A673 (cell line): ENCODE measurements at regions not wholly inside any gene's neighbourhood (a gene's known extent, or its start where the extent isn't known, plus 50 kb on each side); places are given as distances from the start of the nearest gene placed in this dataset.
A peak's percentile ranks its signal among the peaks of the same experiment; 100 is the strongest.

Experiments used
- BruUV-seq: library from RNA; stranded (reverse); fragments of 400-500 nt; replicated peaks from 2 replicates; lab custom pipeline; 2021; lab: Mats Ljungman, UMichigan
- CTCF ChIA-PET: fragments of 300-600 bp; sonication (Branson Sonifier 250); formaldehyde crosslinking; loops from one replicate; lab custom pipeline; 2022; ENCODE audit warnings: antibody characterized with exemption; lab: Charles Lee
- POLR2A ChIA-PET: fragments of 300-600 bp; sonication (Branson Sonifier 250); formaldehyde crosslinking; loops from one replicate; lab custom pipeline; 2022; ENCODE audit warnings: antibody characterized with exemption; ENCODE audit not compliant: low non-redundant PET; lab: Charles Lee
- DNase-seq: peaks from one replicate; pipeline ENCODE4 v3.0.0-alpha.2; 2015; ENCODE audit warnings: low spot score
- H3K27ac ChIP-seq: fragments of 200-600 bp; sonication (generic); 2 replicates; pipeline ENCODE4 v1.5.1; 2016; ENCODE audit warnings: mixed run types, low read depth, mild to moderate bottlenecking, mixed read lengths, antibody characterized with exemption, low read length; ENCODE audit not compliant: poor library complexity, severe bottlenecking
- H3K27me3 ChIP-seq: fragments of 200-600 bp; sonication (generic); replicated peaks from 2 replicates; pipeline ENCODE4 v1.6.1; 2017; ENCODE audit warnings: mixed run types, low read depth, mild to moderate bottlenecking, mixed read lengths, antibody characterized with exemption, low read length; ENCODE audit not compliant: insufficient read depth, poor library complexity
- H3K36me3 ChIP-seq: fragments of 200-600 bp; sonication (generic); 2 replicates; pipeline ENCODE4 v1.6.1; 2016; ENCODE audit warnings: mixed run types, mild to moderate bottlenecking, mixed read lengths, antibody characterized with exemption, low read length; ENCODE audit not compliant: insufficient read depth, poor library complexity, severe bottlenecking
- H3K4me1 ChIP-seq: fragments of 200-600 bp; sonication (generic); 2 replicates; pipeline ENCODE4 v1.6.1; 2017; ENCODE audit warnings: mixed run types, mild to moderate bottlenecking, mixed read lengths, antibody characterized with exemption, low read length; ENCODE audit not compliant: insufficient read depth, poor library complexity, severe bottlenecking
- H3K4me3 ChIP-seq: fragments of 200-600 bp; sonication (generic); 2 replicates; pipeline ENCODE4 v1.5.1; 2016; ENCODE audit warnings: low read depth, mixed run types, mild to moderate bottlenecking, mixed read lengths, low read length; ENCODE audit not compliant: poor library complexity, severe bottlenecking
- H3K9me3 ChIP-seq: fragments of 200-600 bp; sonication (generic); 2 replicates; pipeline ENCODE4 v1.6.1; 2016; ENCODE audit warnings: mixed run types, low read depth, mild to moderate bottlenecking, mixed read lengths, antibody characterized with exemption, low read length; ENCODE audit not compliant: poor library complexity, severe bottlenecking
- EZH2 ChIP-seq: fragments of 200-600 bp; sonication (generic); IDR thresholded peaks from 2 replicates; pipeline ENCODE4 v1.6.1; 2017; ENCODE audit warnings: borderline replicate concordance, low read depth, mild to moderate bottlenecking, mixed read lengths, antibody characterized with exemption, low read length; ENCODE audit not compliant: poor library complexity, severe bottlenecking
- intact Hi-C: fragments of 100-400 bp; cut with micrococcal nuclease; formaldehyde crosslinking; loops from one replicate; pipeline ENCODE4 v1.10.0; 2022; ENCODE audit not compliant: unreplicated experiment
- TF ChIP-seq, protein P1 (sequence below): fragments of 300-800, 200-600 bp; sonication (generic); conservative IDR thresholded peaks from 2 replicates; pipeline ENCODE4 v1.5.1; 2017; ENCODE audit warnings: low read depth, mild to moderate bottlenecking, antibody characterized with exemption, low read length, moderate library complexity, mixed read lengths

DNA sequence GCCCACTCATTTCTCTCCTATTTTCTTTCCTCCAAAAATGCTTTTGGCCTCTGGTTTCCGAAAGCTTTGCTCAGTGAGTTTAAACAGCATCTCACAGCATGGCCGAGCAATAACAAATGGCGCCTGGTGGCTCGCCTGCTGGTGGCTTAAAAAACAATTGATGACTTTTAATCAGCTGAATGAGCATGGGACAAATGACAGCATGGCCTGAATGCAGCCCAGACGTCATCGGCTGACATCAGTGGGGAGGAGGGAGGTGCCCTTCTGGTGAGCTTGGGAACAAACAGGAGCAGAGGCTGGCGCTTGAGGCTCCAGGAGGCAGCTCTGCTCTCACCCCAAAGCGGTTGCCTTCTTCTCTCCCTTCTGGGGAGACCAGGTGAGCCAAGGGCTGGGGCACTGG lies 286.4 kb downstream of the BCOR start:
- no peak for TF ChIP-seq EZH2
- TF ChIP-seq, protein P1, sequence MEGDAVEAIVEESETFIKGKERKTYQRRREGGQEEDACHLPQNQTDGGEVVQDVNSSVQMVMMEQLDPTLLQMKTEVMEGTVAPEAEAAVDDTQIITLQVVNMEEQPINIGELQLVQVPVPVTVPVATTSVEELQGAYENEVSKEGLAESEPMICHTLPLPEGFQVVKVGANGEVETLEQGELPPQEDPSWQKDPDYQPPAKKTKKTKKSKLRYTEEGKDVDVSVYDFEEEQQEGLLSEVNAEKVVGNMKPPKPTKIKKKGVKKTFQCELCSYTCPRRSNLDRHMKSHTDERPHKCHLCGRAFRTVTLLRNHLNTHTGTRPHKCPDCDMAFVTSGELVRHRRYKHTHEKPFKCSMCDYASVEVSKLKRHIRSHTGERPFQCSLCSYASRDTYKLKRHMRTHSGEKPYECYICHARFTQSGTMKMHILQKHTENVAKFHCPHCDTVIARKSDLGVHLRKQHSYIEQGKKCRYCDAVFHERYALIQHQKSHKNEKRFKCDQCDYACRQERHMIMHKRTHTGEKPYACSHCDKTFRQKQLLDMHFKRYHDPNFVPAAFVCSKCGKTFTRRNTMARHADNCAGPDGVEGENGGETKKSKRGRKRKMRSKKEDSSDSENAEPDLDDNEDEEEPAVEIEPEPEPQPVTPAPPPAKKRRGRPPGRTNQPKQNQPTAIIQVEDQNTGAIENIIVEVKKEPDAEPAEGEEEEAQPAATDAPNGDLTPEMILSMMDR, result no peak

DNA sequence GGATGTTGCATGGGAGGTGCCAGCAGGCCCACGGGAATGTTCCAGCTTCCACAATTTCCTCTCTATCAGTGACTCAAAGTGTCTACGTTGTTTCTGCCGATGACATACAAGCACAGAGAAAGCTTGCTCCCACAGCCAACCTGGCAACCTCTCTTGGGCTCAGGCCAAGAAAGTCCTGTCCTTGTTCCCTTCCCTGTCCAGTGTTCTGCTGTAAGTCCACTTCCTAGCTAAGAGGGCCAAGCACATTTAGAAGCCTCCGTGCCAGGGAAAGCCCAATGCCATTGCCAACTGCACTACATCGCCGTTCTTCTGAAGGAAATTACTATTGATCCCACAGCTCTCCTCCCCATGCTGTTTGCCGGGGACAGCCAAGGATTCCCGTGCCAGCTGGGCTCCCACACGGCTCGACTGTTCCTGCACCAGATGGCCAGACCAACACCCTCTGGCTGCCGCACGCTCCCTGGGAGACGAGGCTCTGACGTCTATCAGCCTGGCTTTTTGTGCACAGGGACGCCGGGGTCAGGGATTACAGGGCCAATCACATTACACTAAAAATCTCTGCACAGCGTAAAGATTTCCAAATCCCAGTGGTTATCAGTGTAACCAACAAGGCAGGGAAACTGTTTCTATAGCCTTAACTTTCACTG lies 284.0 kb downstream of the BCOR start:
- intact Hi-C loops, result loop anchor here (10.0 kb wide), 2 partner anchors 361 to 451 kb away; no protein-coding TSS in a partner anchor
- TF ChIP-seq, protein P1, result no peak
- TF ChIP-seq EZH2, result no peak
- Histone ChIP-seq H3K4me3 (no peak overlapping the region), H3K36me3 (no peaks in the 10 kb centered on the region), H3K9me3 (no peaks in the 10 kb centered on the region), H3K4me1 (peaks cover 16% of the 10 kb centered on the region), H3K27me3 (no peaks in the 10 kb centered on the region), H3K27ac (no peak overlapping the region)
- CTCF ChIA-PET, result no interaction called here
- BruUV-seq, result no TSS peak
- no peak for DNase-seq
- POLR2A ChIA-PET, result no interaction called here

More for the DNA sequence above, 286.4 kb downstream of the BCOR start:
- no peaks in the 10 kb centered on the region for H3K36me3 ChIP-seq
- H3K27me3 ChIP-seq, result no peaks in the 10 kb centered on the region
- no peak overlapping the region for H3K4me3 ChIP-seq
- CTCF ChIA-PET, result no interaction called here
- no peak for DNase-seq
- no peaks in the 10 kb centered on the region for H3K9me3 ChIP-seq
- H3K4me1 ChIP-seq, result peaks cover 7% of the 10 kb centered on the region
- POLR2A ChIA-PET, result no interaction called here
- no TSS peak for BruUV-seq
- intact Hi-C loops, result loop anchor here (10.0 kb wide), 2 partner anchors 363 to 453 kb away; no protein-coding TSS in a partner anchor
- no peak overlapping the region for H3K27ac ChIP-seq

- Histone ChIP-seq H3K4me3 (no peak overlapping the region), H3K36me3 (no peaks in the 10 kb centered on the region), H3K27me3 (no peaks in the 10 kb centered on the region), H3K4me1 (peaks cover 16% of the 10 kb centered on the region), H3K27ac (no peak overlapping the region), H3K9me3 (no peaks in the 10 kb centered on the region)
- BruUV-seq, result no TSS peak
- ChIA-PET POLR2A (no interaction called here), CTCF (interaction anchor here (0.6 kb wide), 2 partner anchors 239 to 384 kb away, joined by 3 to 4 read pairs; no protein-coding TSS in a partner anchor)
- TF ChIP-seq, protein P1, result peak; percentile 61
- TF ChIP-seq EZH2, result no peak
- peak; percentile 35 for DNase-seq
- intact Hi-C loops, result loop anchor here (10.0 kb wide), 2 partner anchors 360 to 450 kb away; no protein-coding TSS in a partner anchor
Observed at GRCh38 chrX:39814391-39814790, 283.4 kb downstream of the BCOR start.
